ENCODE measurements at regions not wholly inside any gene's neighbourhood (a gene's known extent, or its start where the extent isn't known, plus 50 kb on each side); places are given as distances from the start of the nearest gene placed in this dataset.
"Not testable (repeated sequence)": the region's sequence is repeated elsewhere in the genome, so short reads cannot be mapped to it uniquely, and the experiment has no call there.

DNA sequence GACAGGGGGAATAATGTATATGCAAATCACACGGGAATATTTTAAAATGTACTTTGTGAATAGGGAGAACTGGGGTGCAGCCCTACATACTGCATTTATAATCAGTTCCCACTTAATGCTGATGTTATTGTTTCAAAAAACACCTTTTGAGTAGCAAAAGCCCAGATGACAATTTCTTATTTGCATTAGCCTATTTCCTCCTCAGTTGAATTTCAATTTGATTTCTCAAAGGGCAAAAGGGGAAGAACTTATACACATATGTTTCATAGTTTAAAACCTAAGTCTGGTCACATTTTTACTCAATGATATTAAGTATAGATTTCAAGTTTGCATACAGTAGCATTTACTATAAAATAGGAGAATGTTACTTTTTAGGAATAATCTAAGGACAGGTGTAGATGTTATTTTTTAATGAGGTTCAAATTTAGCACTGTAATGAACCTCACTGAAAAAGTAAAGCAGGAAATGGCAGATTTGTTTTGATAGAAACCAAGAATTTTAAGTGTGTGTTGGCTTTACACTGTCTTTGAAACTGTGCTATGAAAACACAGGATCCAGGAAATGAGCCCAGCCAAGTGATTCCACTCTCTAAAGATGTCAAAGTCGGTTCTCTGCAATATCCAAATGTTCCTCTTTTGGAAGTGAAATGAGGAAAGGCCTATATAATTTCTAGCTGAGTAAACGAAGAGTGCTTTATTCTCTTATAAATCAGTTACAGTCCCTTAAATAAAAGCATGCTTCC, 367.4 kb downstream of the BTG1 start:
- DNase-seq: no peak

GRCh38 chr12:91777268-91777992, 368.2 kb downstream of the BTG1 start:
- DNase-seq: no peak

- DNase-seq: no peak
Observed at GRCh38 chr12:91774434-91774921, 371.2 kb downstream of the BTG1 start.

GRCh38 chr12:91773749-91774429, 371.8 kb downstream of the BTG1 start:
- DNase-seq: no peak

DNA sequence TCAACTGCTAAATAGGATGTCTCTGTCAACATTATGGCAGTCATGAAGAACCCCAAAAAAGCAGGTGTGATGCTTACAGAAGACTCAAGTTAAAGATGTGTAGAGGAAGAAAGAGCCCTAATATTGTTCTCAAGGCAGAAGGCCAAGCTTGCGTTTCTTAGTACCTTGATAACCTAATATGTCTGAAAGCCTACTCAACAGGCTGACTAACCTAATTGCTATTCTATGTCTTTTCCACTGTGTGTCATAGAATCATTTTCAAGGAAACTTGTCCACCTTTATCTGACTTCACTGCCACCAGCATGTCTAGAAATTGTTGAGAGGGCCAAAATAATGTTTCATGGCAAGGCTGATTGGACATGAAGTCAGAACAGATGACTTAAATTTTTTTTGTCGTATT, 373.2 kb downstream of the BTG1 start:
- no peak for DNase-seq

DNA sequence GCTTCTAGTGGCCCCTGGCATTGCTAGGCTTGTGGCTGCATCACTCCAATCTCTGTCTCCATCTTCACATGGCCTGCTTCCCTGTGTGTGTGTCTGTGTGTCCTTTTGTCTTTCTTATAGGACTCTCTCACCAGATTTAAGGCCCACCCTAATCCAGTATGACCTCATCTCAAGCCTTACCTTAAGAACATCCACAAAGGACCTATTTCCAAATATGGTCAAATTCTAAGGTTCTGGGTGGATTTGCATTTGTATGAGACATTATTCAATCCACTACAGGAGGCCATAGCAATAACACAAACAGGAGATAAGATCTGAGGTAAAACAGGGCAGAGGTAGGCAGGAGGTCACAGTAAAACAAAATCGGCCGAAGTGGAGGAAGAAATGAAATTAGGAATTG, 375.9 kb downstream of the BTG1 start:
- no peak for DNase-seq

GRCh38 chr12:91767237-91767636, 378.4 kb downstream of the BTG1 start:
- no peak for DNase-seq

- no peak for DNase-seq
Observed at GRCh38 chr12:91766454-91766853, 379.2 kb downstream of the BTG1 start.

DNA sequence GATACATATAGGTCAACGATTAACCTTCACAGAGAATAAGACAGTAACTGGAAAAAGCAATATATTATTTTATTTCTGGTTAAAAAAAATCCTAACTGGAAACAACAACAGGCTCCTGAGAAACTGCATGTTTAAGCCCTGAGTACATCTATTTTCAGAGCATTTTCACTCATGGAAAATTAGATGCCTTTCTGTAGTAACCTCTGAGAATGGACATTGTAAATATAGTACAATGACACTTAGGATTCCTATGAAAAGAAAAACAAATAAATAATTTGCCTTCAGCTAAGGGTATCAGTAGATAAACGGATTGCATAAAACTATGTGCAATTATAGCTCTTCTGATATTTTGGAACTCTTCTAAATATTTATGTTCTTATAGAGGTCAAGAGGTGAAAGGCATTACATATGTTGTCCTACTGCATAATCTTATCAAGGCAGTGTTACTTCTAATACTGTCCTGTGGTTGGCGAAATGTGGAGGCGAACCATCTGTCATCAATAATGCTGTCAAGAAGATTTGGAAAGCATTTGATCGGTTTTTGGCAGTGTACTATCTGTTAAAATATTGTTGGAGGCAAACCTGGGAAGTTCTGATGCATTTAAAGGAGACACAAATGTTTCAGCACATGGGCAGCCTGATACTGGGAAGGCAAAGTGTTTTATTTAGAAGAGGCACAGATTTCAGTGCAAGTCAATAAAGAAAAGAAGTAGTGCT, 381.8 kb downstream of the BTG1 start:
- no peak for DNase-seq

GRCh38 chr12:91753649-91754048, 392.0 kb downstream of the BTG1 start:
- DNase-seq: no peak

DNA sequence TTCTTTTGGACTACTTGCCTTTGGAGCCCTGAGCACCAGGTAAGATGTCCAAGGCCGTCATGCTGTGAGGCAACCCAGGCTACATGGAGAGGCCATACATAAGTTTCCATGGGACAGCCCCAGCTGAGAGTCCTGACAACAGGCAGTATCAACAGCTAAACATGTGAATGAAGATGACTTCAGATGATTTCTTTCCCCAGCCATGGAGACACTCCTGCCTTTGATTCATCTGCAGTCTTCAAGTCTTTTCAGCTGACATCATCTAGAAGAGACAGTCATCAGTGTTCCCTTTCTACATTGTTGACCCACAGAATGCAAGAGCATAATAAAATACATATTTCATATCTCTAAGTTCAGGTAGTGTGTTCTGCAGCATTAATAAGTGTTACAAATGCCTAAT, 398.7 kb downstream of the BTG1 start:
- DNase-seq: no peak

DNA sequence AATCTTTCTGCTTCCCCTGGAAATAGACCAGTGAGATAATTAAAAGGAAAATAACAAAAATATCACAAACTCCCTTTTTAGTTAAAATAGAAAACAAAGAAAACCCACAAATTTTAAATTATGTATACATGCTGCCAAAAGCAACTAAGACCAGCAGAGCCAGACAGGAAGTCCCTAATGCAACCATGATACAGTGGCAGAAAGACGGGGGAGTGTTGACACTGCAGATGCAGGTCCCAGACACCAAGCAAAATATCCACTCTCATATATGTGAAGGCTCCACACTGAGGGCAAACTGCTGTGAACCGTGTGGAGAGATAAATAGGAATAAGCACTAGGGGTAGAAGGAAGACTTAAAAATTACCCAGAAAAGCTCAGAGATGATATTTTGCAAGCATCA, 401.0 kb downstream of the BTG1 start:
- DNase-seq: no peak

- no peak for DNase-seq
Observed at GRCh38 chr12:91743704-91744321, 401.8 kb downstream of the BTG1 start.

- no peak for DNase-seq
Observed at GRCh38 chr12:91743280-91743679, 402.4 kb downstream of the BTG1 start.

DNA sequence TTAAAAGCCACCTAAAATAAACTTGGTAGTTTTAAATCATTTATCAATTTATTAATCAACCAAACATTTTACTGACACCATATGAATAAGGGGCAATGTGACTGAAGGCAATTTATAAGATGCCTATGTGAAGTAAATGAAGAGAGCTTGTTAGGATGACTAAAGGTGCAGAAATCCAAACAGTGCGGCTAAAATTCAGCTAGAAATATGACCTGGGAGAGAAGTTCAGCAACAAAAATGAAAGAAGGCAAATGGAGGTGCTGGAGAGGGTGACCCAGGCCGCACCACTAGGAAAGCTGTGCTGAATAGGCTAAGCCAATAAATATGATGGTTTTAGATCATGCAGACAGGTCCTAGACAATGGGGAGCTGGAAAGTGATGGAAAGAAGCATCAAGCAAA, 403.7 kb downstream of the BTG1 start:
- DNase-seq: no peak

DNA sequence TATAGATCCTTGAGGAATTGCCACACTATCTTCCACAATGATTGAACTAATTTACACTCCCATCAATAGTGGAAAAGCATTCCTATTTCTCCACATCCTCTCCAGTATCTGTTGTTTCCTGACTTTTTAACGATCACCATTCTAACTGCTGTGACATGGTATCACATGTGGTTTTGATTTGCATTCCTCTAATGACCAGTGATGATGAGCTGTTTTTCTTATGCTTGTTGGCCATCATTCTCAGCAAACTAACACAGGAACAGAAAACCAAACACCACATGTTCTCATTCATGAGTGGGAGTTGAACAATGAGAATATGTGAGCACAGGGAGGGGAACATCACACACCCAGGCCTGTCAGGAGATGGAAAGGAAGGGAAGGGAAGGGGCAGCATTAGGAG, 411.8 kb downstream of the BTG1 start:
- DNase-seq: not testable (repeated sequence)

GRCh38 chr12:91732086-91732485, 413.6 kb downstream of the BTG1 start:
- DNase-seq: no peak

DNA sequence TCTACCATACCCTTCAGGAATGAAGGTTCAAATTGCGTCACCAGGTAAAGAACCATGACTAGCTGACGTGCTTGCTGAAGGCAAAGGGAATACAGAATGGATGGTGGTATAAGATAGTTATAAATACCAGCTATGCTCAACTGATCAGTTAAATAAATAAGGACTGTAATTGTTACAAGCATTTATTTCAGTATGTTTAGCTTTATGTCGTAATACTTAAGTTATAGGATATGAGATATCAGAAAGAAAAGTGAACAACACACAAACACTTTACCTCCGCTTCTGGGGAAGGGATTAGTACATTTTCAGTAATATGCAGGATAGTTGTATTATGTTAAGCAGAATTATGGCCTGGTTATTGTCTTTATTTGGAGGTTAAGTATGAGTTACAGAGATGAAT, 416.1 kb downstream of the BTG1 start:
- DNase-seq: no peak

DNA sequence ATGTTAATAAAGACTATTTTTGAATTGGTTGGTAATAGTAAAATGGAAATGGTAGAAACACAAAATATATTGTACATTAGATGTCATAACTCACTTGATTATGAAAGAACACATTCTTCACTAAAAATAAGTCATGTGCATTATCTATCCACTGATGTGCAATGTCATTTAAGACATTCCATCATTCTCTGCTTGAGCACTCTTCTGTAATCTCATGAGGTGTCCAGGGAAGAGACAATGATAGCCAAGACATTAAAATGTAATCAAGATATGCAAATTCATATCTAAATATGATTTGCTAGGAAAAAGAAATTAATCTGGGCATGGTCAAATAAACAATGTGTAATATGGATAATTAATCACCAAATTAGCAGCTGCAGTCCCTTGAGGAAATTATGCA, 422.5 kb downstream of the BTG1 start:
- no peak for DNase-seq

- no peak for DNase-seq
Observed at GRCh38 chr12:91722072-91722471, 423.6 kb downstream of the BTG1 start.

- DNase-seq: no peak
Observed at GRCh38 chr12:91721023-91721422, 424.6 kb downstream of the BTG1 start.

DNA sequence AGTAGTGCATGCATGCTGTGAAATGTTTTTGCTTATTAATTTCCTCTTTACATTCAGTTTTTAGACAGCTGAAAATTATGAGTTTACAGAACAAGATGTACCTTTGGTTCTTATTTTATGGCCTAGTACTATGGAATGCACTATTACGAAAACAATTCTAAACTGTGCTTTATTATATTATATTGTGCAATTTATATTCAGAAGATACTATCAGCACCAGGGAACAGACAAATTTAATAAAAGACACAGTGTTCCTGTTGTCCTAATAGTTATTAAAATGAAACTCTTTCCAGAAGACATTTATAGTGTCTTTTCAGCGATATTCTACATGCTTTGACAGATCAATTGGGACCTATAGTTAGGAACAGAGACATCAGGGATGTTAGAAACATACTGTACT, 427.3 kb downstream of the BTG1 start:
- no peak for DNase-seq

DNA sequence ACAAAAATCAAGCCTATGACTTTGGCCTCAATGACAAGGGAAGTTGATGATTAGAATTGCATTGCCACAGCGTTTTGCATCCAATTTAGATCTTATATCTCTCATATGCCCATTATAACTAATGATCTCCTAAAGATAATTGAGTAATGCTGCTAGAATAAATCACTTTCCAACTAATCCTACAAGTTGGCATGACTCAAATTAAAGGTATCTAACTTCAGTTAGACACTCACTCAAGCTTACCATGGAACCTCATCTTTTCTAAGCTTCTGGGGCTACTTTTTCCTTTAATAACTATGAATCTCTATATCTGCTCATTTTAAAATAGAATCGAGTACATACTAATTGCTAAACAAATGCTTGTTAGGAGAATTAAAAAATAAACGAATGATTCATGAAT, 427.8 kb downstream of the BTG1 start:
- no peak for DNase-seq
